ENCODE measurements at regions not wholly inside any gene's neighbourhood (a gene's known extent, or its start where the extent isn't known, plus 50 kb on each side); places are given as distances from the start of the nearest gene placed in this dataset.

- TF ChIP-seq CTCF (IDR thresholded peaks at IDR 0.05) = no peak
- Mint-ChIP-seq H3K4me3 (ENCODE audit: unreplicated experiment) (no peak overlapping the region), H3K9me3 (ENCODE audit: low read depth) (no peaks in the 10 kb centered on the region), H3K27ac (ENCODE audit: unreplicated experiment) (no peak overlapping the region), H3K4me1 (ENCODE audit: low read depth) (no peaks in the 10 kb centered on the region), H3K27me3 (ENCODE audit: low read depth) (peaks cover 32% of the 10 kb centered on the region), H3K36me3 (ENCODE audit: low read depth) (no peaks in the 10 kb centered on the region)
- no peak for DNase-seq (ENCODE audit: low spot score)
Observed at GRCh38 chr18:47413327-47413726, 161.9 kb upstream of the SKOR2 start.

- H3K9me3 Mint-ChIP-seq (ENCODE audit: low read depth) = no peaks in the 10 kb centered on the region
- TF ChIP-seq CTCF (IDR thresholded peaks at IDR 0.05) = no peak
- peaks cover 32% of the 10 kb centered on the region for H3K27me3 Mint-ChIP-seq (ENCODE audit: low read depth)
- DNase-seq (ENCODE audit: low spot score) = no peak
- H3K4me3 Mint-ChIP-seq (ENCODE audit: unreplicated experiment) = no peak overlapping the region
- no peaks in the 10 kb centered on the region for H3K4me1 Mint-ChIP-seq (ENCODE audit: low read depth)
- H3K27ac Mint-ChIP-seq (ENCODE audit: unreplicated experiment) = no peak overlapping the region
- H3K36me3 Mint-ChIP-seq (ENCODE audit: low read depth) = no peaks in the 10 kb centered on the region
Observed at GRCh38 chr18:47412924-47413323, 161.5 kb upstream of the SKOR2 start.

- H3K36me3 Mint-ChIP-seq (ENCODE audit: low read depth) = no peaks in the 10 kb centered on the region
- no peak overlapping the region for H3K27ac Mint-ChIP-seq (ENCODE audit: unreplicated experiment)
- no peaks in the 10 kb centered on the region for H3K4me1 Mint-ChIP-seq (ENCODE audit: low read depth)
- no peak overlapping the region for H3K4me3 Mint-ChIP-seq (ENCODE audit: unreplicated experiment)
- peaks cover 5% of the 10 kb centered on the region for H3K9me3 Mint-ChIP-seq (ENCODE audit: low read depth)
- DNase-seq (ENCODE audit: low spot score) = no peak
- peaks cover 22% of the 10 kb centered on the region for H3K27me3 Mint-ChIP-seq (ENCODE audit: low read depth)
- no peak for TF ChIP-seq CTCF (IDR thresholded peaks at IDR 0.05)
Observed at GRCh38 chr18:47411159-47411558, 159.7 kb upstream of the SKOR2 start.

- no peak overlapping the region for H3K27ac Mint-ChIP-seq (ENCODE audit: unreplicated experiment)
- H3K27me3 Mint-ChIP-seq (ENCODE audit: low read depth) = peaks cover 14% of the 10 kb centered on the region
- no peak overlapping the region for H3K4me3 Mint-ChIP-seq (ENCODE audit: unreplicated experiment)
- H3K36me3 Mint-ChIP-seq (ENCODE audit: low read depth) = no peaks in the 10 kb centered on the region
- no peaks in the 10 kb centered on the region for H3K4me1 Mint-ChIP-seq (ENCODE audit: low read depth)
- no peak for TF ChIP-seq CTCF (IDR thresholded peaks at IDR 0.05)
- no peak for DNase-seq (ENCODE audit: low spot score)
- peaks cover 5% of the 10 kb centered on the region for H3K9me3 Mint-ChIP-seq (ENCODE audit: low read depth)
Observed at GRCh38 chr18:47410139-47410538, 158.7 kb upstream of the SKOR2 start.

- peaks cover 8% of the 10 kb centered on the region for H3K27me3 Mint-ChIP-seq (ENCODE audit: low read depth)
- TF ChIP-seq CTCF (IDR thresholded peaks at IDR 0.05) = no peak
- DNase-seq (ENCODE audit: low spot score) = no peak
- H3K9me3 Mint-ChIP-seq (ENCODE audit: low read depth) = peaks cover 5% of the 10 kb centered on the region
- no peak overlapping the region for H3K27ac Mint-ChIP-seq (ENCODE audit: unreplicated experiment)
- H3K4me3 Mint-ChIP-seq (ENCODE audit: unreplicated experiment) = no peak overlapping the region
- H3K36me3 Mint-ChIP-seq (ENCODE audit: low read depth) = no peaks in the 10 kb centered on the region
- H3K4me1 Mint-ChIP-seq (ENCODE audit: low read depth) = no peaks in the 10 kb centered on the region
Observed at GRCh38 chr18:47409519-47409918, 158.1 kb upstream of the SKOR2 start.

Measured in chondrocyte (in vitro differentiated cells).